ENCODE measurements at regions not wholly inside any gene's neighbourhood (a gene's known extent, or its start where the extent isn't known, plus 50 kb on each side); places are given as distances from the start of the nearest gene placed in this dataset.

GRCh38 chr1:60156371-60156770 lies 82.8 kb upstream of the C1orf87 start:
- no peak for TF ChIP-seq CTCF (IDR thresholded peaks at IDR 0.05; ENCODE audit: low read depth, low read length)
- TF ChIP-seq EZH2phosphoT487 (IDR thresholded peaks at IDR 0.05; ENCODE audit: low read depth) = no peak

Measured in OCI-LY3 (cell line).